Hindlimb muscle (tissue), 1 donor: ENCODE measurements at regions not wholly inside any gene's neighbourhood (a gene's known extent, or its start where the extent isn't known, plus 50 kb on each side); places are given as distances from the start of the nearest gene placed in this dataset.

Source experiments
- DNase-seq: peaks from one replicate; pipeline ENCODE4 v3.0.0-alpha.2; 2013

GRCh38 chr10:63744060-63744941 is 223.1 kb downstream of the REEP3 start:
- DNase-seq = no peak

DNA sequence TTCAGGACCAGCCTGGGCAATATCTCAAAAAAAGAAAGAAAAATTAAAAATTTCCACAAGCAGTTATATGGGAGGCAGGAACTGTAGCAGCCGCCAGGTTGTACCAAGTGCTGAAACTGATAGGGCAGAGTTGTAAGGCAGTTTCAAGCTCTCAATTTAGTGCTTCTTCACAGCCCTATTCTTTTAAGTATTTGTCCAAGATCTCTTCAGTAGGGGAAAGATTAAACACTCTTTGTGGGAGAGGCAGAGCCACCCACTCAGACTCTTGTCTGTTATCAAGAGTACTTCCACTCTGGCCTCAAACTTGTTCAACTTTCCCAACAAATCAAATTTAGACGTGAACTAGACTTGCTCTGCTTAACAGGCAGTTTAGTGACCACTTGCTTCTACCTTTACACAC is 228.7 kb downstream of the REEP3 start:
- no peak for DNase-seq

DNA sequence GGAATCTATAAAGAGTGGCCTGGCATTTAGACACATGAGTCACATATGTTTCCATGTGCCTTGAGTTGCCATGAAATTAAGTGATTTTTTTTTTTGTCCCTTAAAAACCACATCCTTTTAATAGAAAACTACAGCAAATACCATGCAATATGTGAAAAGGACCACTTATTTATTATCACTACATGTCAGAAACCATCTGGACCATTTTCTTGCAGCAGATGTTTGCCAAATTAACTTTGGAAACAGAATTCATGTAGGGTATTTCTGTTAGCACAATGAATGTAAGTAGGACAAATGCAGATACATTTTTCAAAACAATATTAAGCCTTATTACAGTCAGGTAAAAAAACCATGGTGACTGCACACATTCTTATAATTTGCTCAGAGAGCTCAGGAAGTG is 230.6 kb downstream of the REEP3 start:
- DNase-seq = no peak

- no peak for DNase-seq
These were observed 231.1 kb downstream of the REEP3 start for GRCh38 chr10:63752318-63752717.

DNA sequence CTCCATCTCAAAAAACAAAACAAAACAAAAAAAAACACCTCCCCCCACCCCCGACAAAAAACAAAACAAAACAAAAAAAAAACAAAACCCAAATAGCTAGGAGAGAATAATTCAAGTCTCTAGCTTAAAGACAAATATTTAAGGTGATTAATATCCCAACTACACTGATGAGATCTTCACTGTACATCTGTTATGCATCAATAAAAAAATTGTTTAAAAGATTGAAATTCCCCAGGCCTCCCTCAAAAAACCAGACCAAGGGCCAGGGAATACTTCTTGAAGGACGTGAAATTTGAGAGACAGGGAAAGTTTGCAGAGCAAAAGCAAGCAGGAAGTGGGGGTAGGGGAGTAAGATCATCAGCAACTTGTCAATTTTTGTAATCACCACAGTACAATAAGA is 232.6 kb downstream of the REEP3 start:
- no peak for DNase-seq

DNA sequence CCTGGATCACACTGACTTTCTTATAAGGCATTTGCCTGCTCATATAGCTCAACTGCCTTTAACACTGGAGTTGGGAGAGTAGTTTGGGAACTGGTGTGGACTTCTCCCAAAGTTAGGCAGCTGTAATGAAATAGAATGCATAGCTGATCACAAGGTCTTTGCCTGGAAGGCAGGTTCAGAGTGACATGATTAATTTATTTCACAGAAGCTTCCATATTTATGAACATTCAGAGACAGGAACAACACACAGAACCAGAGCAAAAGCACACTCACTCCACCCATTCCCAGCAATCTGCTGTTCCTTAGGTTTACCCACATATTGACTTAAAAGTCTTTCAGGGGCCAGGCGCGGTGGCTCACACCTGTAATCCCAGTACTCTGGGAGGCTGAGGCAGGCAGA is 234.2 kb downstream of the REEP3 start:
- no peak for DNase-seq

GRCh38 chr10:63757067-63757466 is 235.9 kb downstream of the REEP3 start:
- no peak for DNase-seq

DNA sequence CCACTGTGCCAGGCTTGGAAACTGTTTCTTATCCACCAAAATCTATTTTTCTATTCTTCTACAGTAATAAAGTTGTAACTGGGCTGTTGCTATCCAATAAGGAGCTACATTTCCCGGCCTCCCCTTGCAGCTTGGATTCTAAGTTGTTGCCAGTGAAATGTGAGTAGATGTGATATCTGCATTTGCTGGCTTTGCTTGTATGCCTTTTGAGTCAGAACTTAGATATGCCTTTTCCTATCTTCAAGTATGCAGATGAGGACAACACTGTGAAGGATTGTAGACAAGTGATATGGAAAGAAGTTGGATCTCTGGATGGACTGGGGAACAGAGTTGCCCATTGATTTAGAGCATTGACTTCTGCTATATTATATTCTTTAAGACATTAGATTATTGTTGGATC is 236.9 kb downstream of the REEP3 start:
- no peak for DNase-seq

DNA sequence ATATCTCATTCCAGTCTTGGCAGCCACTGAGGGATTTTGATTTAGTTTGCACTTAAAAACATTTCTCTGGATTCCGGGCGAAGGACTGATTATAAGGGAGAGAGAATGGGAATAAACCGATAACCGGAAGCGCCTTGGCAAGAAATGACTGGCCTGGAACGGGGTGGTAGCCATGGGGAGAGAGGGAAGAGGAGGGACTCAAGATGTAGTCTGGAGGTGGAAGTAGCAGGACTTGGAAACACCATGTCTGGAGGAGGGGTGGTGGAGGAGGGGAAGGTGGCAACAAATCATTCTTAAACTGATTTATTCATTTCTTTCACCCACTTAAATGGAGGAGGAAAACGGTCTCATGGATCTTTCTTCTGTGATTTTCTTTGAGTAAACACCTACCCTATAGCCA is 238.1 kb downstream of the REEP3 start:
- no peak for DNase-seq

DNA sequence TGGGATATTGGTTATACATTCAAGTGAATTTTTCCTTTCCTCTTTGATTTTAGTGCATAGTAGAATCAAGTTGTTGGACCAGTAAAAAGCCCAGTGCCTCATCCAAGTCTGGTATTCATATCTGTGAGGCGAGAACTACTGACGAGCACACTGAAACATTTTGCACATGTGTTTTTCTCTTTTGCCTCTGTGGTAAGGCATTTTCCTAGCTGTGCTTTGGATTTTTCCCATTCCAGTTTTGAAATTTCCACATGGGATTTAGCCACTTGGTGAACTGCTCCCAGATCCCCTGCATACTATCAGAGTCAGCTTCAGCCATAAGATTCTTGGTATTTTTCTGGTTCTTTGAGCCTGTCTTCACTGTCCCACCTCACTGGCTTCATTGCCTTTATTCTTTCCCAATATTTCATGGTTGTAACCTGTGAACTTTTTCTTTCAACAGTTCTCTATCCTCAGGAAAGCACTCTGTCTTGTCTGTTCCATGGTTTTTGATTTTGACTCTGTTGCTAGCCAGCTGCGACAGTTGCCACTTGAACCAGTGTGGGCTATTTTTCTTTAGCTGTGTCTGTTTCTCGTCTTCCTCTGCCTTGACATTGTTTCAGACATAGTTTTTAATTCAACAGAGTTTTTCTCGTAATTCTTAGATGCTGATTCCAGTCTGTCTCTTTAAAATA is 239.0 kb downstream of the REEP3 start:
- DNase-seq = peak; percentile 69

DNA sequence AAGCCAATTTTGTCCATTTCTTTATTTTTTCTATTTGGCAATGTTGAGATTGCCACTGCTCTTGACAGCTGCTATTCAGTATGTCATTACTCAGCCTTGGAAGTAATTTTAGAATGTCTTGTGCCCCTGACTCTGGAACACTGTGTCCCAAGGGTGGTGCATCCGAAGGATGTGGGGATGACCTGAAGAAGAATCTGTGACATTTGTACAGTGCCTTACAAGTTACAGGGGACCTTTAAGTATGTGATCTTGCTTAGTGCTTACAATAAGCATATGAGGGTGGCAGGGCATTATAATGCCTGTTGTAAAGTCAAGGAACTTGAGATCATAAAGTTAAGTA is 239.5 kb downstream of the REEP3 start:
- no peak for DNase-seq

- DNase-seq = no peak
These were observed 240.0 kb downstream of the REEP3 start for GRCh38 chr10:63761243-63761642.

DNA sequence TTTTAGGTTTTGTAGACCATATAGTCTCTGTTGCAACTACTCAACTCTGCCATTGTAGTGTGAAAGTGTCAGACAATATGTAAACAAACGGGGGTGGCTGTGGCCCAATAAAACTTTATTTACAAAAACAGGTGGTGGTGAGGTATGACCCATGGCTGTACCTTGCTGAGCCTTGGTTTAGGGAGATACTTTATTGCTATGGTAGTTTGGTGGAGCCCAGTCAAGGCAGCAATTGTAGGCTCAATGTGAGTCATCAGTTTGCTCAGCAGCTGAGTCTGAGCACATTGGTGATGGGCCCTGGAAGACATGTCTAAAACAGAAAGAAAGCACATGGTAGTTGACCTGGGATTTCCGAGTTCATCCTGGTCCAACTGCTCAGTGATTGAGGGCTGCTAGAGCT is 242.5 kb downstream of the REEP3 start:
- DNase-seq = no peak

GRCh38 chr10:63765126-63765525 is 243.9 kb downstream of the REEP3 start:
- no peak for DNase-seq

GRCh38 chr10:63766745-63767137 is 245.5 kb downstream of the REEP3 start:
- DNase-seq = no peak

GRCh38 chr10:63767138-63767801 is 246.1 kb downstream of the REEP3 start:
- peak; percentile 76 for DNase-seq

- no peak for DNase-seq
These were observed 248.2 kb downstream of the REEP3 start for GRCh38 chr10:63769367-63769766.

- DNase-seq = no peak
These were observed 249.3 kb downstream of the REEP3 start for GRCh38 chr10:63770523-63770922.

- DNase-seq = no peak
These were observed 251.3 kb downstream of the REEP3 start for GRCh38 chr10:63772491-63772890.

DNA sequence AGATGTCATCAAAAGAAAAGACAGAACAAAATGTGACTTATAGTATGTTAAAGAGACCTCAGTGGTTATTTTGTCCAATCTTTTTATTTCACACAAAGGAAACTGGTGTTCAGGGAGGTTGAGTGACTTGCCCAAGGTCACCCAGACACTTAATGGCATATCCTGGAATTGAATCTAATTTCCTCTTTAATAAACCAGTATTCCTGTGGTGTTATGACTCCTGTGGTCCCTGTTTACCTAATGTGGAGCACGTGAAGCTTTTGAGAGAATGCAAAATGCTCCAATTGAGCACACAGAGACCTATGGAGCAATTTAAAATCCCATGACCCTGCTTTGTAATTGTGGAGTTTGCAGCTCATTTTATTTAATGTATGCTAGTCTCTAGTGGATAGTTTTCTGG is 251.9 kb downstream of the REEP3 start:
- DNase-seq = no peak

DNA sequence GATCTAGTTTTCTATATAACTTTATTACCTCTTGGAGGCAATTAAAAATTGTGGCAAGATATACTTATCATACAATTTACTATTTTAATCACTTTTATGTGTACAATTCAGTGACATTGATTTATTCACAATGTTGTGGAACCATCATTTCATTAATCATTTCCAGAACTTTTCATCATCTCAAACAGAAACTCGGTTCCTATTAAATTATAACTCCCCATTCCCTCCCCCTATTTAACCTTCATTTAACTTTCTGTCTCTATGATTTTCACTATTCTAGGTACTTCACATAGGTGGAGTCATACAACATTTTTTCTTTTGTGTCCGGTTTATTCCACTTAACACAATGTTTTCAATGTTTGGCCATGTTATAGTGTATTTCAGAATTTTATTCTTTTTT is 252.8 kb downstream of the REEP3 start:
- no peak for DNase-seq

GRCh38 chr10:63780101-63780500 is 258.9 kb downstream of the REEP3 start:
- peak; percentile 47 for DNase-seq

DNA sequence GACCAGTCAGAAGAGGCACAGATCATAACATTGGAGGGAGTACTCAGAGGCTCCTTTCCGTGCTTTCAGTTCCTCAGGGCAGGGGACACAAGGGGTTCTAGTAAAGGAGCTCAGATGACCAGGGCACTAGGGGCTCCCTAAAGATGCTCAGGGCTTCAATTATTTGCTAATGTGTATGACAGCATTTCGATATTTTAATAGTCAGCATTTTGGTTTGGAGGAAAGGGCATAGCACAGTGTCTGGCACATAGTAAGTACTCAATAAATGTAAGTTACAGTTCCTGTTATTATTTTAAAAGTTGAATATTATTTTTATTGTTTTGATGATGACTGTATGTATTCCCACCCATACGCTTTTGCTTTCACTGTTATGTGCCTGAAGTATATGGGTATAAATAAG is 260.0 kb downstream of the REEP3 start:
- DNase-seq = no peak

DNA sequence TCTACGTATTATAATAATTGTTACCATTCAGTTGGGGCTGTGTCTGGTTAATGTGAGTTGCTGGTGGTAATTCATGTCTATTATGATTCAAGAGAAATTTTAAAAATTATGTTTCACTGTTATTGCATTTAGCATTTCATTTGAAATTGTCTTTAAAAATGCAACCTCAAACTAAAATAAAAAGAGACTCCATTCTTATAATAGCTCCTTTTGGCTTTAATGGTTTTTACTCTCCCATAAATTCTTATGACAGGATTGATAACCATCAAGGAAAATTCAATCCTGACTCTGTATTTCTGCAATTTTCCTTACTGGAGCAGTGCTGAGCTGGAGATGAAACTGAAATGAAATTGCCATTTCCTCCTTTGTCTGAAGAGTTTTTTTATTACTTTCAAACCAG is 262.7 kb downstream of the REEP3 start:
- DNase-seq = no peak
